Activated CD4-positive, alpha-beta T cell treated with anti-CD3 and anti-CD28 coated beads for 36 hours (primary cell): ENCODE measurements at regions not wholly inside any gene's neighbourhood (a gene's known extent, or its start where the extent isn't known, plus 50 kb on each side); places are given as distances from the start of the nearest gene placed in this dataset.
"Not testable (repeated sequence)": the region's sequence is repeated elsewhere in the genome, so short reads cannot be mapped to it uniquely, and the experiment has no call there.

Experiments
- ATAC-seq: fragments of 200-7000 bp; cut with Tn5 transposase; one replicate; pipeline ENCODE4 v1.10.0; 2021; ENCODE audit warnings: mild to moderate bottlenecking, moderate library complexity
- CTCF ChIA-PET: fragments of 350-600 bp; sonication (Branson Sonifier 250); formaldehyde crosslinking; loops from one replicate; lab custom pipeline; 2021; ENCODE audit warnings: antibody characterized with exemption; lab: Charles Lee
- POLR2A ChIA-PET: fragments of 350-600 bp; sonication (Branson Sonifier 250); formaldehyde crosslinking; loops from one replicate; lab custom pipeline; 2021; ENCODE audit warnings: antibody characterized with exemption, inconsistent platforms; lab: Charles Lee
- DNase-seq: peaks from one replicate; pipeline ENCODE4 v3.0.0-alpha.2; 2020
- H3K27ac Mint-ChIP-seq: one replicate; pipeline ENCODE4 v1.8.0; 2021; ENCODE audit warnings: mixed read lengths
- H3K27me3 Mint-ChIP-seq: one replicate; pipeline ENCODE4 v1.8.0; 2021; ENCODE audit warnings: mixed read lengths
- H3K36me3 Mint-ChIP-seq: one replicate; pipeline ENCODE4 v1.8.0; 2021; ENCODE audit warnings: low read depth, mixed read lengths
- H3K4me1 Mint-ChIP-seq: one replicate; pipeline ENCODE4 v1.8.0; 2021; ENCODE audit warnings: mixed read lengths
- H3K4me3 Mint-ChIP-seq: one replicate; pipeline ENCODE4 v1.8.0; 2021; ENCODE audit warnings: mild to moderate bottlenecking, moderate library complexity, mixed read lengths
- H3K9me3 Mint-ChIP-seq: one replicate; pipeline ENCODE4 v1.8.0; 2021; ENCODE audit warnings: low read depth, mixed read lengths
- intact Hi-C, 2 experiments: fragments of 100-400 bp; cut with DNase I in 1 of 2; cut with micrococcal nuclease in 1 of 2; formaldehyde crosslinking; loops; one replicate each; pipeline versions ENCODE4 v1.14.2 to v1.15.1; 2022 to 2024; cut with DNase I, micrococcal nuclease

- intact Hi-C loops, result no loop called here
- ATAC-seq (no peak), DNase-seq (no peak)
- no peak overlapping the region for H3K27ac Mint-ChIP-seq
- CTCF ChIA-PET, result no interaction called here
- peaks cover 18% of the 10 kb centered on the region for H3K36me3 Mint-ChIP-seq
- no peaks in the 10 kb centered on the region for H3K27me3 Mint-ChIP-seq
- no peak overlapping the region for H3K4me3 Mint-ChIP-seq
- POLR2A ChIA-PET, result no interaction called here
- H3K4me1 Mint-ChIP-seq, result peaks cover 13% of the 10 kb centered on the region
- peaks cover 23% of the 10 kb centered on the region for H3K9me3 Mint-ChIP-seq
These were observed 122.8 kb downstream of the ZC4H2 start for GRCh38 chrX:64853424-64853823.

- ChIA-PET CTCF (no interaction called here), POLR2A (no interaction called here)
- Mint-ChIP-seq H3K36me3 (peaks cover 18% of the 10 kb centered on the region), H3K27me3 (no peaks in the 10 kb centered on the region), H3K4me1 (peaks cover 13% of the 10 kb centered on the region), H3K4me3 (no peak overlapping the region), H3K9me3 (peaks cover 20% of the 10 kb centered on the region), H3K27ac (no peak overlapping the region)
- intact Hi-C loops, result no loop called here
- DNase-seq (peak; percentile 12), ATAC-seq (peak; percentile 47)
These were observed 125.7 kb downstream of the ZC4H2 start for GRCh38 chrX:64850371-64851082.

DNA sequence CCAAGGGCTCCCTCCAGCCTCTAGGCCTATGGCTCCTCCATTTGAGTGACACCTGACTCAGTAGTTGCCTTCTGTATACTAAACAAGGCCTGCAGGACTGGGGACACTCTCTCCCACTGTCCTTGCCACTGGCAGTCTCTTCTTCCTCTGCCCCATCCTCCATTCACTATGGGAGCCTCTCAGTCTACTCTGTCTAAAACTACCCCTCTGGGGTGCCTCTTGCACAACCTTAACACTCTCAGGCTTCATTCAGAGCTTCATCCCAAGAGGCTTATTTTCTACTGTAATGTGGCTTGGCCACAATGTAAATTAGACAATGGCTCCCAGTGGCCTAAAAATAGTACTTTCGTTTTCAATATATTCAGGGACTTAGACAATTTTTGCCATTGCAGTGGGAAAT lies 133.0 kb downstream of the ZC4H2 start:
- POLR2A ChIA-PET, result no interaction called here

GRCh38 chrX:64842492-64842891 lies 133.8 kb downstream of the ZC4H2 start:
- peaks cover 24% of the 10 kb centered on the region for H3K36me3 Mint-ChIP-seq
- peak overlapping the region; percentile 90 for H3K27ac Mint-ChIP-seq
- ChIA-PET POLR2A (no interaction called here), CTCF (no interaction called here)
- ATAC-seq (peak; percentile 68), DNase-seq (peak; percentile 9)
- no peak overlapping the region for H3K4me3 Mint-ChIP-seq
- H3K27me3 Mint-ChIP-seq, result no peaks in the 10 kb centered on the region
- intact Hi-C loops, result no loop called here
- peaks cover 31% of the 10 kb centered on the region for H3K9me3 Mint-ChIP-seq
- peaks cover 28% of the 10 kb centered on the region for H3K4me1 Mint-ChIP-seq

More for the DNA sequence above, 133.0 kb downstream of the ZC4H2 start:
- Mint-ChIP-seq H3K36me3 (peaks cover 24% of the 10 kb centered on the region), H3K9me3 (peaks cover 31% of the 10 kb centered on the region), H3K27me3 (no peaks in the 10 kb centered on the region), H3K27ac (peak overlapping the region; percentile 90), H3K4me1 (peaks cover 28% of the 10 kb centered on the region), H3K4me3 (no peak overlapping the region)
- no peak for ATAC-seq
- DNase-seq, result no peak
- CTCF ChIA-PET, result no interaction called here
- intact Hi-C loops, result no loop called here

DNA sequence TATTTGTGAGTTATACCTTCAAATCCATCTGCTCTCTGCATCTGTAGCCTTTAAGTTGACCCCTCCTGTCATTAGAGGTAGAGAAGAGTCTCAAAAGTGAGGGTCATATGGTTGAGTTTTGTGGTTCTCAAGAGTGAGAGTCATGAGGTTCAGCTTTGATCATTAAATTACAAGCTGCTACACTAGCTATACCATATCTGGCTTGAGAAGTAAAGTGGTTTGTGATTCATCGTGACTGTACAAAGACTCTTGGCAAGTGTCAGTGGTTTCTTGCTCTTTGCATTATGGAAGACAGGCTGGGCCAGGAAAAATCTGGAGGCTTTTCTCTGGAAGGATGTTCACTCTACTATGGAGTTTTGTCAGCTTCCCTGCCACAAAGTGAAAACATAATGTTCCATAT lies 170.6 kb downstream of the ZC4H2 start:
- no peaks in the 10 kb centered on the region for H3K27me3 Mint-ChIP-seq
- ChIA-PET CTCF (no interaction called here), POLR2A (no interaction called here)
- H3K36me3 Mint-ChIP-seq, result peaks cover 3% of the 10 kb centered on the region
- intact Hi-C loops, result no loop called here
- no peaks in the 10 kb centered on the region for H3K4me1 Mint-ChIP-seq
- ATAC-seq (no peak), DNase-seq (no peak)
- no peak overlapping the region for H3K4me3 Mint-ChIP-seq
- H3K9me3 Mint-ChIP-seq, result peaks cover 13% of the 10 kb centered on the region
- no peak overlapping the region for H3K27ac Mint-ChIP-seq

DNA sequence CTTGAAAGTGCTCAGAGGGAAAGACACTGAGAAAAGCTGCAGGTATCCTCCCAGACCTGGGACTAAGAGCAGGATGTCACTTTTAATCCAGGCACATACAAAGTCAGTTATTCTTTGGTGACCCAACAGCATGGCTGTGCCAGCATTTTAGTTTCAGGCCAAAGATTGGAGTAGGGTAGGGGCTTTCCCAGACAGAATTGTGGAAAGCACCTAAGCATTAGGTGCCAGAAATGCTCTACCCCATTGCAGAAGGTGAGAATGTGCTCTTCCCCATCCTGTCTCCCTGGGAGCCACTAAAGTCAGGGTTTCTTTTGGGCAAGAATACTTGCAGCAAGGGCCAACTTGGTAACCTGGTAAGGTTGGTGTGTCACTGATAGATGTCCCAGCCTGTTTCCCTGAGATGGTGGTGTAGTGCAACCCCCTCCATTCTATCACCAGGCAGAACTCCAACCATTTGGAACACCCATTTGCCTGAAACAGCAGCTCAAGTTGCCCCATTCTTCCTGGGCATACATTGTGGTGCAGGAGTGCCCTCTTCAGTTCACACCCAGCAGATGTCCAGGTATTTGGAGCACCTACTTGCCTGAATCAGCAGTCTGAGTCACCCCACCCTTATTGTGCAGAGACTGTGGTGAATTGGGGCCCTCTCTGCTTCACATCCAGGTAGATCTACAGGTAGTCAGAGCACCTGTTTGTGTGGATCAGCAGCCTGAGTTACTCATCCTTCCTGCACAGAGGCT lies 183.5 kb downstream of the ZC4H2 start:
- intact Hi-C loops, result no loop called here

GRCh38 chrX:64782923-64783322 lies 193.3 kb downstream of the ZC4H2 start:
- no peaks in the 10 kb centered on the region for H3K27me3 Mint-ChIP-seq
- DNase-seq, result no peak
- no peak overlapping the region for H3K4me3 Mint-ChIP-seq
- intact Hi-C loops, result no loop called here
- no peak for ATAC-seq
- ChIA-PET CTCF (no interaction called here), POLR2A (no interaction called here)
- H3K27ac Mint-ChIP-seq, result no peak overlapping the region
- no peaks in the 10 kb centered on the region for H3K36me3 Mint-ChIP-seq
- H3K4me1 Mint-ChIP-seq, result no peaks in the 10 kb centered on the region
- peaks cover 8% of the 10 kb centered on the region for H3K9me3 Mint-ChIP-seq

More for the DNA sequence above, 183.5 kb downstream of the ZC4H2 start:
- no peak for DNase-seq
- ChIA-PET POLR2A (no interaction called here), CTCF (no interaction called here)
- H3K4me1 Mint-ChIP-seq, result no peaks in the 10 kb centered on the region
- H3K36me3 Mint-ChIP-seq, result peaks cover 2% of the 10 kb centered on the region
- no peak overlapping the region for H3K27ac Mint-ChIP-seq
- H3K27me3 Mint-ChIP-seq, result no peaks in the 10 kb centered on the region
- no peak overlapping the region for H3K4me3 Mint-ChIP-seq
- peaks cover 14% of the 10 kb centered on the region for H3K9me3 Mint-ChIP-seq
- no peak for ATAC-seq

DNA sequence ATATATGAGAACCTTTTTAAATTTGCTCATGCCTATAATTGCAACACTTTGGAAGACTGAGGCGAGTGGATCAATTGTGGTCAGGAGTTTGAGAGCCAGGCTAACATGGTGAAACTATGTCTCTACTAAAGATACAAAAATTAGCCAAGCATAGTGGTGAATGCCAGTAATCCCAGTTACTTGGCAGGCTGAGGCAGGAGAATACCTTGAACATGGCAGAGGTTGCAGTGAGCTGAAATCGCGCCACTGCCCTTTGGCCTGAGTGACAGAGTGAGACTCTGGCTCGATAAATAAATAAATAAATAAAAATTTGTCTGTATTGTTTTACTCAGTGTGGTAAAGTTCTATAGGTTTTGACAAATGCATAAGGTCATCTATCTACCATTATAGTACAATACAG lies 218.2 kb downstream of the ZC4H2 start:
- Mint-ChIP-seq H3K27ac (no peak overlapping the region), H3K4me1 (peaks cover 4% of the 10 kb centered on the region), H3K36me3 (peaks cover 3% of the 10 kb centered on the region), H3K9me3 (peaks cover 4% of the 10 kb centered on the region), H3K4me3 (no peak overlapping the region), H3K27me3 (no peaks in the 10 kb centered on the region)
- ChIA-PET POLR2A (no interaction called here), CTCF (no interaction called here)
- ATAC-seq (no peak), DNase-seq (no peak)
- intact Hi-C loops, result no loop called here

- DNase-seq, result no peak
- ChIA-PET CTCF (no interaction called here), POLR2A (no interaction called here)
- no peak overlapping the region for H3K4me3 Mint-ChIP-seq
- ATAC-seq, result no peak
- H3K9me3 Mint-ChIP-seq, result no peaks in the 10 kb centered on the region
- no peaks in the 10 kb centered on the region for H3K27me3 Mint-ChIP-seq
- intact Hi-C loops, result no loop called here
- H3K27ac Mint-ChIP-seq, result no peak overlapping the region
- H3K4me1 Mint-ChIP-seq, result no peaks in the 10 kb centered on the region
- H3K36me3 Mint-ChIP-seq, result no peaks in the 10 kb centered on the region
These were observed 236.4 kb downstream of the ZC4H2 start for GRCh38 chrX:64739792-64740378.

- peaks cover 11% of the 10 kb centered on the region for H3K9me3 Mint-ChIP-seq
- no peaks in the 10 kb centered on the region for H3K27me3 Mint-ChIP-seq
- DNase-seq, result no peak
- no peaks in the 10 kb centered on the region for H3K36me3 Mint-ChIP-seq
- H3K27ac Mint-ChIP-seq, result no peak overlapping the region
- H3K4me3 Mint-ChIP-seq, result no peak overlapping the region
- H3K4me1 Mint-ChIP-seq, result no peaks in the 10 kb centered on the region
- ATAC-seq, result no peak
- POLR2A ChIA-PET, result no interaction called here
- CTCF ChIA-PET, result no interaction called here
- intact Hi-C loops, result no loop called here
These were observed 277.9 kb downstream of the ZC4H2 start for GRCh38 chrX:64698317-64698716.

GRCh38 chrX:64695372-64695771 lies 280.9 kb downstream of the ZC4H2 start:
- intact Hi-C loops, H3K4me3 Mint-ChIP-seq, H3K9me3 Mint-ChIP-seq, H3K36me3 Mint-ChIP-seq, H3K4me1 Mint-ChIP-seq, POLR2A ChIA-PET, H3K27me3 Mint-ChIP-seq, CTCF ChIA-PET, ATAC-seq, H3K27ac Mint-ChIP-seq, DNase-seq: not testable (repeated sequence)

DNA sequence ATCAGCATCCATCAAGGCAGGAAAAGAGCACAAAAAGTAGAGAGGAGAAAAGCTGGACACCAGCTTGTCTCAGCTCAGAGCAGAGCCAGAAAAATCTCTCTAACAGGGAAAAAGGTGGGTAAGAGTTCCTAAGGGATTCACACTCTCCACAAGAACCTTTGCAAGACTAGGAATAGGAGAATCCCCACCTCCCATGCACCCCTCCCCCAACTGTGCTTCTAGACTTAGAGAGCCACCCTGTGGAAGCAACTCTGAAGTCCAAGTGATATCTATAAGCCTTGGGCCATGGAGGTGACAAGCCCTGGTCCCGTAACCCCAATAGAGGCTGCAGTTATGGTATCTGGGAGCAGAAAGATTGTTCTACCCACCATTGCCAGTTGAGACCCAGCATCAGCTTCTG lies 267.6 kb upstream of the MTMR8 start:
- Mint-ChIP-seq H3K36me3 (no peaks in the 10 kb centered on the region), H3K9me3 (peaks cover 15% of the 10 kb centered on the region), H3K4me3 (no peak overlapping the region), H3K27ac (no peak overlapping the region), H3K27me3 (no peaks in the 10 kb centered on the region), H3K4me1 (no peaks in the 10 kb centered on the region)
- ChIA-PET POLR2A (no interaction called here), CTCF (no interaction called here)
- DNase-seq (no peak), ATAC-seq (no peak)
- intact Hi-C loops, result no loop called here
